ENCODE measurements at regions not wholly inside any gene's neighbourhood (a gene's known extent, or its start where the extent isn't known, plus 50 kb on each side); places are given as distances from the start of the nearest gene placed in this dataset.

GRCh38 chr6:1250489-1251197 is 61.3 kb upstream of the FOXQ1 start:
- no peak overlapping the region for H3K4me3 Mint-ChIP-seq
- Histone ChIP-seq H3K27me3 (replicated peaks in 1 of 2; ENCODE audit: control insufficient read depth in 2 of 2, extremely low read depth in 1 of 2, insufficient read depth in 2 of 2, low read length in 1 of 2) (peaks cover 0 to 7% of the 10 kb centered on the region in 2 experiments), H3K4me1 (ENCODE audit: control insufficient read depth in 1 of 2, extremely low read depth in 1 of 2, insufficient read depth in 2 of 2, low read length in 2 of 2) (no peaks in the 10 kb centered on the region), H3K27ac (ENCODE audit: low read length) (no peak overlapping the region), H3K36me3 (ENCODE audit: control insufficient read depth in 2 of 2, extremely low read depth in 1 of 2, insufficient read depth in 1 of 2, low read length in 1 of 2) (no peaks in the 10 kb centered on the region), H3K9me3 (no peaks in the 10 kb centered on the region), H3K4me3 (ENCODE audit: control insufficient read depth in 1 of 2, extremely low read depth in 1 of 2, low read length in 1 of 2) (no peak overlapping the region)
- H3K27me3 Mint-ChIP-seq = peaks cover 12 to 23% of the 10 kb centered on the region in 2 donors
- H3K4me1 Mint-ChIP-seq = no peaks in the 10 kb centered on the region
- H3K9me3 Mint-ChIP-seq = no peaks in the 10 kb centered on the region
- no peak overlapping the region for H3K27ac Mint-ChIP-seq
- no peak for DNase-seq
- no peaks in the 10 kb centered on the region for H3K36me3 Mint-ChIP-seq
- CTCF ChIA-PET = no interaction called here
- ATAC-seq (replicated peaks in 1 of 4) = no peak
- POLR2A ChIA-PET = no interaction called here
- WGBS (ENCODE audit: insufficient coverage) = 82% methylated on average over 4 of the region's 12 CpGs

- Histone ChIP-seq H3K9me3 (no peaks in the 10 kb centered on the region), H3K27ac (ENCODE audit: low read length) (no peak overlapping the region), H3K4me3 (ENCODE audit: control insufficient read depth in 1 of 2, extremely low read depth in 1 of 2, low read length in 1 of 2) (no peak overlapping the region), H3K27me3 (replicated peaks in 1 of 2; ENCODE audit: control insufficient read depth in 2 of 2, extremely low read depth in 1 of 2, insufficient read depth in 2 of 2, low read length in 1 of 2) (peaks cover 0 to 7% of the 10 kb centered on the region in 2 experiments), H3K36me3 (ENCODE audit: control insufficient read depth in 2 of 2, extremely low read depth in 1 of 2, insufficient read depth in 1 of 2, low read length in 1 of 2) (no peaks in the 10 kb centered on the region), H3K4me1 (ENCODE audit: control insufficient read depth in 1 of 2, extremely low read depth in 1 of 2, insufficient read depth in 2 of 2, low read length in 2 of 2) (no peaks in the 10 kb centered on the region)
- DNase-seq (no peak), ATAC-seq (replicated peaks in 1 of 4) (no peak)
- H3K4me3 Mint-ChIP-seq = no peak overlapping the region
- H3K27me3 Mint-ChIP-seq = peaks cover 4 to 10% of the 10 kb centered on the region in 2 donors
- no CpG with 5 or more reads among the region's 3 CpGs for WGBS (ENCODE audit: insufficient coverage)
- no peaks in the 10 kb centered on the region for H3K36me3 Mint-ChIP-seq
- no peaks in the 10 kb centered on the region for H3K4me1 Mint-ChIP-seq
- CTCF ChIA-PET = no interaction called here
- no peaks in the 10 kb centered on the region for H3K9me3 Mint-ChIP-seq
- POLR2A ChIA-PET = no interaction called here
- no peak overlapping the region for H3K27ac Mint-ChIP-seq
Observed at GRCh38 chr6:1247894-1248293, 64.0 kb upstream of the FOXQ1 start.

- DNase-seq = no peak
- H3K27me3 Mint-ChIP-seq = peaks cover 4 to 8% of the 10 kb centered on the region in 2 donors
- Histone ChIP-seq H3K9me3 (no peaks in the 10 kb centered on the region), H3K4me1 (ENCODE audit: control insufficient read depth in 1 of 2, extremely low read depth in 1 of 2, insufficient read depth in 2 of 2, low read length in 2 of 2) (no peaks in the 10 kb centered on the region), H3K36me3 (ENCODE audit: control insufficient read depth in 2 of 2, extremely low read depth in 1 of 2, insufficient read depth in 1 of 2, low read length in 1 of 2) (no peaks in the 10 kb centered on the region), H3K27ac (ENCODE audit: low read length) (no peak overlapping the region), H3K4me3 (ENCODE audit: control insufficient read depth in 1 of 2, extremely low read depth in 1 of 2, low read length in 1 of 2) (no peak overlapping the region), H3K27me3 (replicated peaks in 1 of 2; ENCODE audit: control insufficient read depth in 2 of 2, extremely low read depth in 1 of 2, insufficient read depth in 2 of 2, low read length in 1 of 2) (peaks cover 0 to 14% of the 10 kb centered on the region in 2 experiments)
- H3K9me3 Mint-ChIP-seq = no peaks in the 10 kb centered on the region
- H3K36me3 Mint-ChIP-seq = no peaks in the 10 kb centered on the region
- ChIA-PET POLR2A (no interaction called here), CTCF (no interaction called here)
- WGBS (ENCODE audit: insufficient coverage) = no CpG with 5 or more reads among the region's 5 CpGs
- no peak overlapping the region for H3K4me3 Mint-ChIP-seq
- H3K4me1 Mint-ChIP-seq = no peaks in the 10 kb centered on the region
- H3K27ac Mint-ChIP-seq = no peak overlapping the region
- ATAC-seq (replicated peaks in 1 of 4) = no peak
Observed at GRCh38 chr6:1247056-1247455, 64.8 kb upstream of the FOXQ1 start.

- no peaks in the 10 kb centered on the region for H3K4me1 ChIP-seq (ENCODE audit: control insufficient read depth in 1 of 2, extremely low read depth in 1 of 2, insufficient read depth in 2 of 2, low read length in 2 of 2)
- Mint-ChIP-seq H3K27me3 (peaks cover 4 to 5% of the 10 kb centered on the region in 2 donors), H3K4me3 (no peak overlapping the region), H3K36me3 (no peaks in the 10 kb centered on the region), H3K4me1 (no peaks in the 10 kb centered on the region), H3K27ac (no peak overlapping the region), H3K9me3 (no peaks in the 10 kb centered on the region)
- CTCF ChIA-PET = no interaction called here
- 74% methylated on average over 9 of the region's 16 CpGs for WGBS (ENCODE audit: insufficient coverage)
- no peaks in the 10 kb centered on the region for H3K36me3 ChIP-seq (ENCODE audit: control insufficient read depth in 2 of 2, extremely low read depth in 1 of 2, insufficient read depth in 1 of 2, low read length in 1 of 2)
- H3K27me3 ChIP-seq (replicated peaks in 1 of 2; ENCODE audit: control insufficient read depth in 2 of 2, extremely low read depth in 1 of 2, insufficient read depth in 2 of 2, low read length in 1 of 2) = peaks cover 0 to 14% of the 10 kb centered on the region in 2 experiments
- no peak overlapping the region for H3K4me3 ChIP-seq (ENCODE audit: control insufficient read depth in 1 of 2, extremely low read depth in 1 of 2, low read length in 1 of 2)
- POLR2A ChIA-PET = no interaction called here
- no peak for ATAC-seq (replicated peaks in 1 of 4)
- no peak overlapping the region for H3K27ac ChIP-seq (ENCODE audit: low read length)
- no peak for DNase-seq
- H3K9me3 ChIP-seq = no peaks in the 10 kb centered on the region
Observed at GRCh38 chr6:1244941-1245340, 67.0 kb upstream of the FOXQ1 start.

GRCh38 chr6:1244278-1244677 is 67.6 kb upstream of the FOXQ1 start:
- H3K4me3 ChIP-seq (ENCODE audit: control insufficient read depth in 1 of 2, extremely low read depth in 1 of 2, low read length in 1 of 2) = no peak overlapping the region
- Mint-ChIP-seq H3K27ac (no peak overlapping the region), H3K4me3 (no peak overlapping the region), H3K4me1 (no peaks in the 10 kb centered on the region), H3K27me3 (peaks cover 4 to 5% of the 10 kb centered on the region in 2 donors), H3K9me3 (no peaks in the 10 kb centered on the region), H3K36me3 (no peaks in the 10 kb centered on the region)
- WGBS (ENCODE audit: insufficient coverage) = no CpG with 5 or more reads among the region's 5 CpGs
- ChIA-PET CTCF (no interaction called here), POLR2A (no interaction called here)
- no peaks in the 10 kb centered on the region for H3K4me1 ChIP-seq (ENCODE audit: control insufficient read depth in 1 of 2, extremely low read depth in 1 of 2, insufficient read depth in 2 of 2, low read length in 2 of 2)
- ATAC-seq (replicated peaks in 1 of 4) (no peak), DNase-seq (no peak)
- no peaks in the 10 kb centered on the region for H3K36me3 ChIP-seq (ENCODE audit: control insufficient read depth in 2 of 2, extremely low read depth in 1 of 2, insufficient read depth in 1 of 2, low read length in 1 of 2)
- no peaks in the 10 kb centered on the region for H3K9me3 ChIP-seq
- H3K27ac ChIP-seq (ENCODE audit: low read length) = no peak overlapping the region
- peaks cover 0 to 16% of the 10 kb centered on the region in 2 experiments for H3K27me3 ChIP-seq (replicated peaks in 1 of 2; ENCODE audit: control insufficient read depth in 2 of 2, extremely low read depth in 1 of 2, insufficient read depth in 2 of 2, low read length in 1 of 2)

GRCh38 chr6:1242446-1242845 is 69.5 kb upstream of the FOXQ1 start:
- 100% methylated on average over 1 of the region's 3 CpGs for WGBS (ENCODE audit: insufficient coverage)
- DNase-seq = no peak
- Histone ChIP-seq H3K4me1 (ENCODE audit: control insufficient read depth in 1 of 2, extremely low read depth in 1 of 2, insufficient read depth in 2 of 2, low read length in 2 of 2) (no peaks in the 10 kb centered on the region), H3K9me3 (no peaks in the 10 kb centered on the region), H3K36me3 (ENCODE audit: control insufficient read depth in 2 of 2, extremely low read depth in 1 of 2, insufficient read depth in 1 of 2, low read length in 1 of 2) (no peaks in the 10 kb centered on the region), H3K27ac (ENCODE audit: low read length) (no peak overlapping the region), H3K27me3 (replicated peaks in 1 of 2; ENCODE audit: control insufficient read depth in 2 of 2, extremely low read depth in 1 of 2, insufficient read depth in 2 of 2, low read length in 1 of 2) (peaks cover 0 to 24% of the 10 kb centered on the region in 2 experiments), H3K4me3 (ENCODE audit: control insufficient read depth in 1 of 2, extremely low read depth in 1 of 2, low read length in 1 of 2) (no peak overlapping the region)
- no peak overlapping the region for H3K27ac Mint-ChIP-seq
- ATAC-seq (replicated peaks in 1 of 4) = no peak
- H3K36me3 Mint-ChIP-seq = no peaks in the 10 kb centered on the region
- CTCF ChIA-PET = no interaction called here
- H3K27me3 Mint-ChIP-seq = peaks cover 8 to 17% of the 10 kb centered on the region in 2 donors
- H3K9me3 Mint-ChIP-seq = no peaks in the 10 kb centered on the region
- POLR2A ChIA-PET = no interaction called here
- H3K4me3 Mint-ChIP-seq = no peak overlapping the region
- no peaks in the 10 kb centered on the region for H3K4me1 Mint-ChIP-seq

GRCh38 chr6:1242021-1242420 is 69.9 kb upstream of the FOXQ1 start:
- no peaks in the 10 kb centered on the region for H3K4me1 ChIP-seq (ENCODE audit: control insufficient read depth in 1 of 2, extremely low read depth in 1 of 2, insufficient read depth in 2 of 2, low read length in 2 of 2)
- DNase-seq = no peak
- WGBS (ENCODE audit: insufficient coverage) = 83% methylated on average over 4 of the region's 4 CpGs
- no peak overlapping the region for H3K4me3 ChIP-seq (ENCODE audit: control insufficient read depth in 1 of 2, extremely low read depth in 1 of 2, low read length in 1 of 2)
- Mint-ChIP-seq H3K27ac (no peak overlapping the region), H3K4me3 (no peak overlapping the region), H3K9me3 (no peaks in the 10 kb centered on the region), H3K27me3 (peaks cover 8 to 17% of the 10 kb centered on the region in 2 donors), H3K36me3 (no peaks in the 10 kb centered on the region), H3K4me1 (no peaks in the 10 kb centered on the region)
- ATAC-seq (replicated peaks in 1 of 4) = no peak
- no peaks in the 10 kb centered on the region for H3K9me3 ChIP-seq
- peaks cover 0 to 26% of the 10 kb centered on the region in 2 experiments for H3K27me3 ChIP-seq (replicated peaks in 1 of 2; ENCODE audit: control insufficient read depth in 2 of 2, extremely low read depth in 1 of 2, insufficient read depth in 2 of 2, low read length in 1 of 2)
- ChIA-PET CTCF (no interaction called here), POLR2A (no interaction called here)
- H3K27ac ChIP-seq (ENCODE audit: low read length) = no peak overlapping the region
- H3K36me3 ChIP-seq (ENCODE audit: control insufficient read depth in 2 of 2, extremely low read depth in 1 of 2, insufficient read depth in 1 of 2, low read length in 1 of 2) = no peaks in the 10 kb centered on the region
